ENCODE measurements at regions not wholly inside any gene's neighbourhood (a gene's known extent, or its start where the extent isn't known, plus 50 kb on each side); places are given as distances from the start of the nearest gene placed in this dataset.
"Not testable (repeated sequence)": the region's sequence is repeated elsewhere in the genome, so short reads cannot be mapped to it uniquely, and the experiment has no call there.

- no peak for DNase-seq (ENCODE audit: low read depth, low spot score)
- no peak overlapping the region for H3K4me3 ChIP-seq (ENCODE audit: low read length)
Measured at GRCh38 chr20:55478724-55479450, 526.4 kb downstream of the CBLN4 start.

- no peak for DNase-seq (ENCODE audit: low read depth, low spot score)
Measured at GRCh38 chr20:55472704-55473103, 532.6 kb downstream of the CBLN4 start.

GRCh38 chr20:55471052-55472006 is 534.0 kb downstream of the CBLN4 start:
- DNase-seq (ENCODE audit: low read depth, low spot score) = no peak
- no peak overlapping the region for H3K4me3 ChIP-seq (ENCODE audit: low read length)

More at GRCh38 chr20:55472704-55473103, 532.6 kb downstream of the CBLN4 start:
- no peak overlapping the region for H3K4me3 ChIP-seq (ENCODE audit: low read length)

GRCh38 chr20:55469074-55469473 is 536.2 kb downstream of the CBLN4 start:
- no peak overlapping the region for H3K4me3 ChIP-seq (ENCODE audit: low read length)
- no peak for DNase-seq (ENCODE audit: low read depth, low spot score)

GRCh38 chr20:55461519-55461918 is 543.8 kb downstream of the CBLN4 start:
- DNase-seq (ENCODE audit: low read depth, low spot score) = no peak
- no peak overlapping the region for H3K4me3 ChIP-seq (ENCODE audit: low read length)

- no peak for DNase-seq (ENCODE audit: low read depth, low spot score)
Measured at GRCh38 chr20:55456316-55456940, 548.9 kb downstream of the CBLN4 start.

GRCh38 chr20:55449091-55449490 is 556.2 kb downstream of the CBLN4 start:
- H3K4me3 ChIP-seq (ENCODE audit: low read length) = no peak overlapping the region
- no peak for DNase-seq (ENCODE audit: low read depth, low spot score)

More at GRCh38 chr20:55456316-55456940, 548.9 kb downstream of the CBLN4 start:
- H3K4me3 ChIP-seq (ENCODE audit: low read length) = no peak overlapping the region

GRCh38 chr20:55446301-55446700 is 559.0 kb downstream of the CBLN4 start:
- no peak overlapping the region for H3K4me3 ChIP-seq (ENCODE audit: low read length)
- DNase-seq (ENCODE audit: low read depth, low spot score) = no peak

GRCh38 chr20:55439070-55439469 is 566.2 kb downstream of the CBLN4 start:
- no peak for DNase-seq (ENCODE audit: low read depth, low spot score)
- H3K4me3 ChIP-seq (ENCODE audit: low read length) = no peak overlapping the region

GRCh38 chr20:55437798-55438415 is 567.4 kb downstream of the CBLN4 start:
- no peak for DNase-seq (ENCODE audit: low read depth, low spot score)
- no peak overlapping the region for H3K4me3 ChIP-seq (ENCODE audit: low read length)

GRCh38 chr20:55424968-55425367 is 580.4 kb downstream of the CBLN4 start:
- no peak overlapping the region for H3K4me3 ChIP-seq (ENCODE audit: low read length)
- no peak for DNase-seq (ENCODE audit: low read depth, low spot score)

GRCh38 chr20:55424476-55424875 is 580.8 kb downstream of the CBLN4 start:
- DNase-seq (ENCODE audit: low read depth, low spot score) = no peak
- no peak overlapping the region for H3K4me3 ChIP-seq (ENCODE audit: low read length)

- no peak overlapping the region for H3K4me3 ChIP-seq (ENCODE audit: low read length)
- no peak for DNase-seq (ENCODE audit: low read depth, low spot score)
Measured at GRCh38 chr20:55417836-55418235, 587.5 kb downstream of the CBLN4 start.

- H3K4me3 ChIP-seq (ENCODE audit: low read length) = no peak overlapping the region
- DNase-seq (ENCODE audit: low read depth, low spot score) = peak; percentile 27
Measured at GRCh38 chr20:55415567-55416142, 589.7 kb downstream of the CBLN4 start.

- not testable (repeated sequence) for H3K4me3 ChIP-seq (ENCODE audit: low read length); DNase-seq (ENCODE audit: low read depth, low spot score)
Measured at GRCh38 chr20:55412508-55412907, 592.8 kb downstream of the CBLN4 start.

- no peak for DNase-seq (ENCODE audit: low read depth, low spot score)
- no peak overlapping the region for H3K4me3 ChIP-seq (ENCODE audit: low read length)
Measured at GRCh38 chr20:55406891-55407290, 598.4 kb downstream of the CBLN4 start.

- H3K4me3 ChIP-seq (ENCODE audit: low read length) = no peak overlapping the region
- DNase-seq (ENCODE audit: low read depth, low spot score) = no peak
Measured at GRCh38 chr20:55394592-55394991, 610.7 kb downstream of the CBLN4 start.

GRCh38 chr20:55390791-55391190 is 614.5 kb downstream of the CBLN4 start:
- no peak overlapping the region for H3K4me3 ChIP-seq (ENCODE audit: low read length)
- no peak for DNase-seq (ENCODE audit: low read depth, low spot score)

- DNase-seq (ENCODE audit: low read depth, low spot score) = no peak
- no peak overlapping the region for H3K4me3 ChIP-seq (ENCODE audit: low read length)
Measured at GRCh38 chr20:55386686-55387085, 618.6 kb downstream of the CBLN4 start.

Data from Jurkat, Clone E6-1 (cell line).